Naive thymus-derived CD4-positive, alpha-beta T cell (primary cell): ENCODE measurements at regions not wholly inside any gene's neighbourhood (a gene's known extent, or its start where the extent isn't known, plus 50 kb on each side); places are given as distances from the start of the nearest gene placed in this dataset.

ENCODE experiments used
- ATAC-seq: fragments of 150-1000 bp; cut with Tn5 transposase; 2 replicates; pipeline ENCODE4 v1.10.0; 2021; ENCODE audit warnings: mild to moderate bottlenecking, moderate library complexity
- CTCF ChIA-PET: fragments of 350-600 bp; sonication (Branson Sonifier 250); formaldehyde crosslinking; loops from one replicate; lab custom pipeline; 2021; ENCODE audit warnings: antibody characterized with exemption; lab: Charles Lee
- POLR2A ChIA-PET: fragments of 350-600 bp; sonication (Branson Sonifier 250); formaldehyde crosslinking; loops from one replicate; lab custom pipeline; 2021; ENCODE audit warnings: antibody characterized with exemption, inconsistent platforms; lab: Charles Lee
- DNase-seq, 9 donors: peaks; one replicate each; pipeline versions ENCODE4 v3.0.0 to v3.0.0-alpha.2; 2020 to 2022; ENCODE audit warnings: mixed read lengths in 1 of 9
- H3K27ac ChIP-seq: one replicate; pipeline ENCODE4 v1.7.0; 2013; ENCODE audit warnings: mild to moderate bottlenecking, low read depth, low read length, moderate library complexity
- H3K27me3 ChIP-seq, 2 donors: one replicate each; pipeline ENCODE4 v1.7.0; 2013; ENCODE audit warnings: low read length in 2 of 2, mild to moderate bottlenecking in 2 of 2, moderate library complexity in 2 of 2; ENCODE audit not compliant: control insufficient read depth in 2 of 2, insufficient read depth in 2 of 2
- H3K36me3 ChIP-seq, 3 experiments: 1 replicate in 2 of 3; 2 replicates in 1 of 3; pipeline ENCODE4 v1.7.0; 2013; ENCODE audit warnings: low read length in 3 of 3, mild to moderate bottlenecking in 3 of 3, moderate library complexity in 1 of 3; ENCODE audit not compliant: insufficient read depth in 3 of 3, control insufficient read depth in 2 of 3
- H3K4me1 ChIP-seq, 2 donors: one replicate each; pipeline ENCODE4 v1.7.0; 2013; ENCODE audit warnings: low read length in 2 of 2, mild to moderate bottlenecking in 2 of 2, moderate library complexity in 1 of 2; ENCODE audit not compliant: control insufficient read depth in 2 of 2, insufficient read depth in 2 of 2
- H3K4me3 ChIP-seq: 2 replicates; pipeline ENCODE4 v1.7.0; 2013; ENCODE audit warnings: mild to moderate bottlenecking, low read length
- H3K9me3 ChIP-seq, 3 experiments: 1 replicate in 2 of 3; 2 replicates in 1 of 3; pipeline ENCODE4 v1.7.0; 2013; ENCODE audit warnings: low read length in 3 of 3; ENCODE audit not compliant: control insufficient read depth in 2 of 3
- H3K27ac Mint-ChIP-seq, 9 donors: one replicate each; pipeline ENCODE4 v1.8.0; 2020 to 2022; ENCODE audit warnings: mixed read lengths in 9 of 9, mild to moderate bottlenecking in 8 of 9, moderate library complexity in 5 of 9, inconsistent platforms in 2 of 9
- H3K27me3 Mint-ChIP-seq, 5 donors: one replicate each; pipeline ENCODE4 v1.8.0; 2021 to 2022; ENCODE audit warnings: mixed read lengths in 5 of 5, mild to moderate bottlenecking in 1 of 5
- H3K36me3 Mint-ChIP-seq, 5 donors: one replicate each; pipeline ENCODE4 v1.8.0; 2020 to 2022; ENCODE audit warnings: mixed read lengths in 5 of 5, mild to moderate bottlenecking in 3 of 5, inconsistent platforms in 1 of 5
- H3K4me1 Mint-ChIP-seq, 7 donors: one replicate each; pipeline ENCODE4 v1.8.0; 2020 to 2022; ENCODE audit warnings: mixed read lengths in 7 of 7, mild to moderate bottlenecking in 3 of 7, inconsistent platforms in 1 of 7
- H3K4me3 Mint-ChIP-seq, 10 donors: one replicate each; pipeline ENCODE4 v1.8.0; 2020 to 2022; ENCODE audit warnings: mild to moderate bottlenecking in 10 of 10, mixed read lengths in 10 of 10, moderate library complexity in 6 of 10, inconsistent platforms in 2 of 10
- H3K9me3 Mint-ChIP-seq, 11 donors: one replicate each; pipeline ENCODE4 v1.8.0; 2020 to 2022; ENCODE audit warnings: mixed read lengths in 11 of 11, mild to moderate bottlenecking in 4 of 11, inconsistent platforms in 1 of 11, moderate library complexity in 1 of 11
- intact Hi-C, 2 donors: fragments of 100-400 bp; cut with micrococcal nuclease; formaldehyde crosslinking; loops; one replicate each; pipeline ENCODE4 v1.15.1; 2023

DNA sequence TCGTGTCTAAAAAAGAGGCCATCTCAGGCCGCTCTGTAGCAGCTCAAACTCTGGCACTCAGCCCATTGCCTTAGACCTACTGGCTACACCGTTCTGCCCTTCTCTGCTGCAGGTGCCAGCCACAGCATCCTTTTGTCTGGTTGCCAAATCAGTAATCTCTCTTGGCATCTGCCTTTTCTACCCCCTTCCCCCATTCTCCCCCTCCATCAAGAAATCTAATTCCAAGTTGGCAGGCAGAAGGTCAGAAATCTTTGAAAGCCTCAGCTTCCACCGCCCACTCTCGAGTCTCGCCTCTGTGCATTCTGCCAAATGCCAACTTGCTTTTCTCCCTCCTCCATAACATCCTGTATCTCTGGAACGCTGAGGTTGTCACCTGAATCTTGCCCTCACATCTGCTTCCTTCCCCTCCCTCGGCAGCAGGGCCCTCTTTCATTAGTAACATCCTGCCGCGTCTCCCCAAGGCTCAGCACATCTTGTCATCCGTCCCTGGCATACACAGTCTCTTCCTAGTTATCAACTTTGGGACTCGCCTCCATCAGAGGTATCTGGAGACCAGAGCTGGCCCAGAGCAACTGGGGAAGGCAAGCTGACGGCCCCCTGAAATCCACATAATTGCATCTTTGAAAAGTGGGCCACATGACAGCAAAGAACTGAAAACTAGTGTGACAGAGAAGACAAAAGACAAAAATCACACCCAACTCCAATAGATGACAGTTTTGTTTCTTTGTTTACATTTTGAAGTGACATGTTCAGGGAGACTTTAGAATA lies 312.0 kb upstream of the CCDC54 start:
- Histone ChIP-seq H3K27me3 (no peaks in the 10 kb centered on the region), H3K4me1 (peaks cover 4 to 7% of the 10 kb centered on the region in 2 donors), H3K9me3 (no peaks in the 10 kb centered on the region), H3K4me3 (no peak overlapping the region), H3K36me3 (no peaks in the 10 kb centered on the region), H3K27ac (no peak overlapping the region)
- DNase-seq (peak in 1 of 9 donors; percentile 0), ATAC-seq (no peak)
- H3K4me3 Mint-ChIP-seq = peak overlapping the region in 5 of 10 donors; percentile 8 to 32 (median 25)
- no peaks in the 10 kb centered on the region for H3K36me3 Mint-ChIP-seq
- ChIA-PET POLR2A (no interaction called here), CTCF (interaction anchor here (0.6 kb wide), 1 partner anchor 13 kb away, joined by 5 read pairs; no protein-coding TSS in a partner anchor)
- intact Hi-C loops = loop anchor here (2.0 to 10.0 kb wide), 3 partner anchors 460 to 1380 kb away; no protein-coding TSS in a partner anchor
- H3K27me3 Mint-ChIP-seq = peaks cover 0 to 17% (median 8%) of the 10 kb centered on the region in 5 donors
- H3K9me3 Mint-ChIP-seq = peaks cover 0 to 2% (median 0%) of the 10 kb centered on the region in 11 donors
- H3K27ac Mint-ChIP-seq = peak overlapping the region in 1 of 9 donors; percentile 31
- H3K4me1 Mint-ChIP-seq = peaks cover 6 to 15% (median 10%) of the 10 kb centered on the region in 7 donors

DNA sequence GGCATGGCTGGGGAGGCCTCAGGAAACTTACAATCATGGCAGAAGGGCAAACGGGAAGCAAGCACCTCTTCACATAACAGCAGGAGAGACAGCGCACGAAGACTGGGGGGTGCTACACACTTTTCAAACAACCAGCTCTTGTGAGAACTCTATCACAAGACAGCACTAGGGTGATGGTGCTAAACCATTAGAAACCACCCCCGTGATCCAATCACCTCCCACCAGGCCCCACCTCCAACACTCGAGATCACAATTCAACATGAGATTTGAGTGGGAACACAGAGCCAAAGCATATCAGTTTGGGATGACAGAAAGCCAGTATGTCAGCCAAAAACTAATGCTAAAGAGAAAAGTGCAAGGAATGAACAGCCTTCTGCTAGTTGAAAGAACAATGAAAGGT lies 309.8 kb upstream of the CCDC54 start:
- H3K4me3 ChIP-seq = no peak overlapping the region
- no peak for ATAC-seq
- peaks cover 0 to 17% (median 5%) of the 10 kb centered on the region in 5 donors for H3K27me3 Mint-ChIP-seq
- CTCF ChIA-PET = no interaction called here
- H3K36me3 ChIP-seq = no peaks in the 10 kb centered on the region
- H3K27me3 ChIP-seq = no peaks in the 10 kb centered on the region
- H3K27ac ChIP-seq = no peak overlapping the region
- no peak overlapping the region for H3K4me3 Mint-ChIP-seq
- no peak for DNase-seq
- H3K36me3 Mint-ChIP-seq = no peaks in the 10 kb centered on the region
- no peak overlapping the region for H3K27ac Mint-ChIP-seq
- H3K9me3 ChIP-seq = no peaks in the 10 kb centered on the region
- H3K4me1 Mint-ChIP-seq = peaks cover 6 to 15% (median 10%) of the 10 kb centered on the region in 7 donors
- intact Hi-C loops = loop anchor here in 1 of 2 donors (10.0 kb wide), 2 partner anchors 463 to 1383 kb away; no protein-coding TSS in a partner anchor
- H3K9me3 Mint-ChIP-seq = peaks cover 0 to 2% (median 0%) of the 10 kb centered on the region in 11 donors
- POLR2A ChIA-PET = no interaction called here
- H3K4me1 ChIP-seq = peaks cover 4 to 7% of the 10 kb centered on the region in 2 donors

DNA sequence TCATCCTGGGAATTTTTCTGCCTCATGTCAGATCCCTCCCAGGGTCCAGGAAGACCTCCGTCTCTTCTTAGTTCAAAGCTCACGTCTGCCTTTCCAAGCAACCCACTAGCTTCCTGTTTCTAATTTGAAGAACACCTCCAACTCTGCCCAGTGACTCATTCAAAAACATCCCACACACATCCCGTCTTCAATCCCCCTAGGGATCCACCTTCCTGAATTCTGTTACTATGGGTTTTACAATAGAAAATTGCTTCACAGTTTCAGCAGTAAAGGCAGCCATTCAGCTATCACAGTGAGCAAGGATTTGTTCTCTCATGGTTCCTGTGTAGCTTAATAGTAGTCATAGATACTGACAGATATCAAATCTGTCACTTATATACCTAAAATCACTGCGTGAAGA lies 308.3 kb upstream of the CCDC54 start:
- H3K4me3 ChIP-seq = no peak overlapping the region
- Mint-ChIP-seq H3K27ac (no peak overlapping the region), H3K4me1 (peaks cover 6 to 15% (median 10%) of the 10 kb centered on the region in 7 donors), H3K4me3 (no peak overlapping the region), H3K9me3 (peaks cover 0 to 2% (median 0%) of the 10 kb centered on the region in 11 donors), H3K27me3 (peaks cover 0 to 9% (median 0%) of the 10 kb centered on the region in 5 donors), H3K36me3 (no peaks in the 10 kb centered on the region)
- no peaks in the 10 kb centered on the region for H3K27me3 ChIP-seq
- H3K9me3 ChIP-seq = no peaks in the 10 kb centered on the region
- no peak for DNase-seq
- ChIA-PET CTCF (no interaction called here), POLR2A (no interaction called here)
- intact Hi-C loops = loop anchor here in 1 of 2 donors (10.0 kb wide), 2 partner anchors 464 to 1384 kb away; no protein-coding TSS in a partner anchor
- peaks cover 4 to 7% of the 10 kb centered on the region in 2 donors for H3K4me1 ChIP-seq
- H3K27ac ChIP-seq = no peak overlapping the region
- H3K36me3 ChIP-seq = no peaks in the 10 kb centered on the region
- ATAC-seq = no peak

DNA sequence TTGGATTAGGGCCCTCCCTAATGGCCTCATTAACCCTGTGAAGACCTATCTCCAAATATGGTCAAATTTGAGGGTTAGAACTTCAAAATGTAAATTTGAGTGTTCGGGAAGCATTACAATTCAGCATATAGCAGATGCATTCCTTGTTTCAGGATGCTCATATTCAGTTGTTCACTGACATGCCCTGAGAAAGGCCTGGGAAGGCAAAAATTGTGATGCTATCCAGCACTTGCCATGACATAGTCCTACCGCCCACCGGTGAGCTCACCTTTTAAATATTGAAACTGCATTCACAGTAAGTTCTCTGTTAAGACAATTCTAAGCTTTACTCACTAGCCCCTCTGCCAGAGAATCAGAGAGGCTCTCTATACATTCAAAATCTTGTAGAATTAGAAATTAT lies 300.3 kb upstream of the CCDC54 start:
- Mint-ChIP-seq H3K4me1 (no peaks in the 10 kb centered on the region), H3K27ac (no peak overlapping the region), H3K36me3 (no peaks in the 10 kb centered on the region), H3K27me3 (no peaks in the 10 kb centered on the region), H3K9me3 (no peaks in the 10 kb centered on the region), H3K4me3 (no peak overlapping the region)
- Histone ChIP-seq H3K4me1 (no peaks in the 10 kb centered on the region), H3K27ac (no peak overlapping the region), H3K36me3 (no peaks in the 10 kb centered on the region), H3K4me3 (no peak overlapping the region), H3K27me3 (no peaks in the 10 kb centered on the region), H3K9me3 (no peaks in the 10 kb centered on the region)
- ATAC-seq (no peak), DNase-seq (no peak)
- intact Hi-C loops = no loop called here
- CTCF ChIA-PET = no interaction called here
- POLR2A ChIA-PET = no interaction called here

DNA sequence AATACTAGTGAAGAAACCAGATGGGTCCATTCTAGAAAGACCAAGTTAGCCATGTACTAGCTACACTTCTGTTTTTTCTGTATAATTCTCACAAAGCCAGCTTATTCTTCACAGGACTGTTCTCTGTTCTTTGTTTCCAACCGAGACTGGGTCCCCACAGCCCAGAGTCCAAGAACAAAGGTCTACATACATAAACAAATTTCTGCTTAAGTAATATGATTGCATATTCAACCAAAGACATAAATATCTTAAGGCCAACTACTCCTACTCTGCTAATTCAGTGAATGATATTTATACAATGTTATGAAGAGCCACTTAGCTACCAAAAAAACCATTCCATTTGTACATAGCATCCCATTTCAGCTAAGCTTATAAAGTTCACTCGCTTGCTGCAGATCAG lies 299.8 kb upstream of the CCDC54 start:
- intact Hi-C loops = no loop called here
- H3K9me3 Mint-ChIP-seq = no peaks in the 10 kb centered on the region
- CTCF ChIA-PET = no interaction called here

DNA sequence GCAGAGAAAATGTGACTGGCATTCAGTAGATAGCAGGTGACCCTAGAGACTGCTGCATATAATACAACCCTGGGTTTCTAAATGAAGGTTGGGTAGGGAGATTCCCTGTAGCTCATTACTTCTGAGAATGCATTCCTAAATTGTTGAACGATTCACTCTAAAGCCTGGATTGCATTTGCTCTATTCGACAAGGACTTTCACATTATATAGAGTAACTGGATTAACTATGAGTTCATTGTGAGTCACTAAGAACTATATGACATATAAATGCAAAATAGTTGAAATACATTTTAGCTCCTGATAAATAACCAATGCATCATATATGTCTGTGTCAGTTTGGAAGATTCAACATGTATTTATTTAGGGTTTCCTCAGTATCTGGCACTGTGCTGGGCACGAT lies 294.7 kb upstream of the CCDC54 start:
- Mint-ChIP-seq H3K27me3 (peaks cover 0 to 4% (median 0%) of the 10 kb centered on the region in 5 donors), H3K27ac (no peak overlapping the region), H3K9me3 (no peaks in the 10 kb centered on the region), H3K4me3 (no peak overlapping the region), H3K4me1 (no peaks in the 10 kb centered on the region), H3K36me3 (no peaks in the 10 kb centered on the region)
- no peaks in the 10 kb centered on the region for H3K27me3 ChIP-seq
- intact Hi-C loops = no loop called here
- no peak overlapping the region for H3K27ac ChIP-seq
- no peaks in the 10 kb centered on the region for H3K9me3 ChIP-seq
- ChIA-PET CTCF (no interaction called here), POLR2A (no interaction called here)
- no peaks in the 10 kb centered on the region for H3K36me3 ChIP-seq
- DNase-seq (no peak), ATAC-seq (no peak)
- no peak overlapping the region for H3K4me3 ChIP-seq
- no peaks in the 10 kb centered on the region for H3K4me1 ChIP-seq

More for the DNA sequence above, 299.8 kb upstream of the CCDC54 start:
- POLR2A ChIA-PET = no interaction called here
- no peak overlapping the region for H3K27ac ChIP-seq
- Mint-ChIP-seq H3K36me3 (no peaks in the 10 kb centered on the region), H3K4me3 (no peak overlapping the region), H3K27me3 (no peaks in the 10 kb centered on the region), H3K27ac (no peak overlapping the region), H3K4me1 (no peaks in the 10 kb centered on the region)
- no peak overlapping the region for H3K4me3 ChIP-seq
- ATAC-seq (no peak), DNase-seq (no peak)
- H3K9me3 ChIP-seq = no peaks in the 10 kb centered on the region
- H3K36me3 ChIP-seq = no peaks in the 10 kb centered on the region
- no peaks in the 10 kb centered on the region for H3K4me1 ChIP-seq
- no peaks in the 10 kb centered on the region for H3K27me3 ChIP-seq

DNA sequence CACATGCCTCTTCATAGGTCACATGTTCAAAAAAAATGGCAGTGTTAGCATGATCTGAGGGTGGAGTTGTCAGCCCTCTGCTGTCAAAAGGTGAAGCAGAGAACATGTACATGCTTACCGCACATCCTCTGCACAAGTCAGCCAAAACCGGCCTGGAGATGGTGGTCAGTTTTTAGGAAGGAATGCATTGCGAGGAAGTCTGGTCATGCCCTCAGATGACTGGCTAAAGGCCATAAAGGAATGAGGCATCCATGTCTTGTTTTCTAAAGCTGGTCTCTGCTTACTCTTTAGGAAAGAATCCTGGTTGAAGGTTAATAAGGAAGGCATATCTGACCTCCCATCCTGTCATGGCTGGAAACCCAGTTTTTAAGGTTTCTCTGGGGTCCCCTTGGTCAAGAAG lies 292.0 kb upstream of the CCDC54 start:
- Mint-ChIP-seq H3K4me3 (no peak overlapping the region), H3K36me3 (no peaks in the 10 kb centered on the region), H3K9me3 (peaks cover 0 to 2% (median 0%) of the 10 kb centered on the region in 11 donors), H3K4me1 (no peaks in the 10 kb centered on the region), H3K27me3 (peaks cover 0 to 5% (median 4%) of the 10 kb centered on the region in 5 donors), H3K27ac (no peak overlapping the region)
- no peaks in the 10 kb centered on the region for H3K36me3 ChIP-seq
- CTCF ChIA-PET = no interaction called here
- no peak overlapping the region for H3K27ac ChIP-seq
- no peaks in the 10 kb centered on the region for H3K4me1 ChIP-seq
- POLR2A ChIA-PET = no interaction called here
- no peak for DNase-seq
- no peaks in the 10 kb centered on the region for H3K27me3 ChIP-seq
- H3K9me3 ChIP-seq = no peaks in the 10 kb centered on the region
- no peak for ATAC-seq
- no peak overlapping the region for H3K4me3 ChIP-seq
- intact Hi-C loops = no loop called here
